Lung (tissue), 11 donors: ENCODE measurements at regions not wholly inside any gene's neighbourhood (a gene's known extent, or its start where the extent isn't known, plus 50 kb on each side); places are given as distances from the start of the nearest gene placed in this dataset.

Experiments
- ATAC-seq: fragments of 200-7000 bp; cut with Tn5 transposase; one replicate; pipeline ENCODE4 v1.9.1; 2020; ENCODE audit warnings: moderate number of reproducible peaks; ENCODE audit not compliant: insufficient read depth, low FRiP score
- DNase-seq, 3 donors: peaks; one replicate each; pipeline ENCODE4 v3.0.0-alpha.2; 2013 to 2017
- H3K27ac ChIP-seq, 2 donors: one replicate each; pipeline ENCODE4 v1.5.1; 2013; ENCODE audit warnings: mild to moderate bottlenecking in 2 of 2, moderate library complexity in 2 of 2, control low read depth in 1 of 2, inconsistent platforms in 1 of 2, low read depth in 1 of 2, low read length in 1 of 2
- H3K27me3 ChIP-seq, 3 donors: one replicate each; pipeline ENCODE4 v1.5.1; 2013; ENCODE audit warnings: low read length in 2 of 3; ENCODE audit not compliant: control insufficient read depth in 3 of 3, insufficient read depth in 3 of 3
- H3K36me3 ChIP-seq, 4 donors: one replicate each; pipeline ENCODE4 v1.5.1; 2013; ENCODE audit warnings: low read length in 4 of 4, mild to moderate bottlenecking in 1 of 4, moderate library complexity in 1 of 4; ENCODE audit not compliant: control insufficient read depth in 4 of 4, insufficient read depth in 4 of 4
- H3K4me1 ChIP-seq, 5 donors: one replicate each; pipeline ENCODE4 v1.5.1; 2013; ENCODE audit warnings: low read length in 5 of 5, mild to moderate bottlenecking in 2 of 5, moderate library complexity in 1 of 5; ENCODE audit not compliant: control insufficient read depth in 5 of 5, insufficient read depth in 5 of 5
- H3K4me3 ChIP-seq: one replicate; pipeline ENCODE4 v1.5.1; 2013; ENCODE audit warnings: mild to moderate bottlenecking, control low read depth, moderate library complexity
- H3K9ac ChIP-seq, 2 donors: one replicate each; pipeline ENCODE4 v1.5.1; 2013; ENCODE audit warnings: low read length in 2 of 2, control low read depth in 1 of 2; ENCODE audit not compliant: insufficient read depth in 1 of 2
- H3K9me3 ChIP-seq, 4 donors: one replicate each; pipeline ENCODE4 v1.5.1; 2013; ENCODE audit warnings: low read length in 3 of 4, mild to moderate bottlenecking in 1 of 4, moderate library complexity in 1 of 4; ENCODE audit not compliant: control insufficient read depth in 4 of 4, insufficient read depth in 3 of 4
- CTCF ChIP-seq: IDR thresholded peaks from 2 replicates; pipeline ENCODE4 v1.5.1; 2012; ENCODE audit warnings: mild to moderate bottlenecking; ENCODE audit errors: control extremely low read depth, extremely low read depth
- WGBS, 2 donors: extraction: QIAGEN DNeasy Blood & Tissue Kit; methylation state at CpG; one replicate each; pipeline ENCODE4 v1.1.7; 2013; 5-methylcytosine and 5-hydroxymethylcytosine counted together
- donor health status: control.
- donor health status: control.
- donor health status: Bipolar disorder and iron deficiency.
- donor health status: healthy.
- donor health status: DM: yes; HTN: yes; CAD: no.

- TF ChIP-seq CTCF = no peak
- H3K27ac ChIP-seq = no peak overlapping the region
- no peaks in the 10 kb centered on the region for H3K9me3 ChIP-seq
- H3K4me3 ChIP-seq = no peak overlapping the region
- ATAC-seq (no peak), DNase-seq (no peak)
- H3K27me3 ChIP-seq = no peaks in the 10 kb centered on the region
- peaks cover 0 to 4% (median 0%) of the 10 kb centered on the region in 5 donors for H3K4me1 ChIP-seq
- WGBS, 2 donors = 79 to 80% methylated on average over 5 of the region's 5 CpGs
- no peaks in the 10 kb centered on the region for H3K36me3 ChIP-seq
- no peak overlapping the region for H3K9ac ChIP-seq
These were observed 208.4 kb upstream of the CAMK1G start for GRCh38 chr1:209375097-209375496.

GRCh38 chr1:209375671-209376365, 207.7 kb upstream of the CAMK1G start:
- DNase-seq (peak in 1 of 3 donors; percentile 16), ATAC-seq (no peak)
- Histone ChIP-seq H3K27me3 (no peaks in the 10 kb centered on the region), H3K4me3 (no peak overlapping the region), H3K27ac (no peak overlapping the region), H3K4me1 (no peaks in the 10 kb centered on the region), H3K9me3 (no peaks in the 10 kb centered on the region), H3K36me3 (no peaks in the 10 kb centered on the region), H3K9ac (no peak overlapping the region)
- no peak for TF ChIP-seq CTCF
- WGBS, 2 donors = 68 to 79% methylated on average over 2 of the region's 2 CpGs

- ATAC-seq (no peak), DNase-seq (no peak)
- Histone ChIP-seq H3K36me3 (no peaks in the 10 kb centered on the region), H3K9ac (no peak overlapping the region), H3K9me3 (no peaks in the 10 kb centered on the region), H3K27me3 (no peaks in the 10 kb centered on the region), H3K4me3 (no peak overlapping the region), H3K27ac (no peak overlapping the region), H3K4me1 (no peaks in the 10 kb centered on the region)
- TF ChIP-seq CTCF = no peak
These were observed 206.7 kb upstream of the CAMK1G start for GRCh38 chr1:209376774-209377173.

GRCh38 chr1:209377995-209378394, 205.5 kb upstream of the CAMK1G start:
- DNase-seq (no peak), ATAC-seq (no peak)
- H3K9me3 ChIP-seq = peaks cover 0 to 3% (median 0%) of the 10 kb centered on the region in 4 donors
- H3K4me1 ChIP-seq = peaks cover 0 to 2% (median 0%) of the 10 kb centered on the region in 5 donors
- no peaks in the 10 kb centered on the region for H3K36me3 ChIP-seq
- no peak for TF ChIP-seq CTCF
- no peaks in the 10 kb centered on the region for H3K27me3 ChIP-seq
- H3K4me3 ChIP-seq = no peak overlapping the region
- WGBS, 2 donors = 46 to 52% methylated on average over 2 of the region's 2 CpGs
- H3K9ac ChIP-seq = no peak overlapping the region
- no peak overlapping the region for H3K27ac ChIP-seq
